ENCODE measurements at regions not wholly inside any gene's neighbourhood (a gene's known extent, or its start where the extent isn't known, plus 50 kb on each side); places are given as distances from the start of the nearest gene placed in this dataset.

- POLR2A ChIA-PET = no interaction called here
Observed at GRCh38 chr12:87074781-87075180, 818.6 kb upstream of the MGAT4C start.

GRCh38 chr12:87066326-87066725 is 810.1 kb upstream of the MGAT4C start:
- CTCF ChIA-PET = no interaction called here
- H3K9me3 Mint-ChIP-seq = peaks cover 2% of the 10 kb centered on the region
- no peaks in the 10 kb centered on the region for H3K36me3 Mint-ChIP-seq (ENCODE audit: low read depth)
- no peaks in the 10 kb centered on the region for H3K27me3 Mint-ChIP-seq
- no peaks in the 10 kb centered on the region for H3K4me1 Mint-ChIP-seq
- no peak for DNase-seq
- H3K4me3 Mint-ChIP-seq = no peak overlapping the region
- POLR2A ChIA-PET = no interaction called here
- H3K27ac Mint-ChIP-seq = no peak overlapping the region

More at GRCh38 chr12:87074781-87075180, 818.6 kb upstream of the MGAT4C start:
- no peaks in the 10 kb centered on the region for H3K36me3 Mint-ChIP-seq (ENCODE audit: low read depth)
- H3K27me3 Mint-ChIP-seq = no peaks in the 10 kb centered on the region
- DNase-seq = no peak
- peaks cover 12% of the 10 kb centered on the region for H3K9me3 Mint-ChIP-seq
- H3K27ac Mint-ChIP-seq = no peak overlapping the region
- CTCF ChIA-PET = no interaction called here
- no peaks in the 10 kb centered on the region for H3K4me1 Mint-ChIP-seq
- no peak overlapping the region for H3K4me3 Mint-ChIP-seq

- Mint-ChIP-seq H3K27ac (no peak overlapping the region), H3K4me1 (no peaks in the 10 kb centered on the region), H3K9me3 (no peaks in the 10 kb centered on the region), H3K27me3 (no peaks in the 10 kb centered on the region), H3K4me3 (no peak overlapping the region), H3K36me3 (ENCODE audit: low read depth) (no peaks in the 10 kb centered on the region)
- no peak for DNase-seq
- POLR2A ChIA-PET = no interaction called here
- CTCF ChIA-PET = no interaction called here
Observed at GRCh38 chr12:87059231-87059630, 803.0 kb upstream of the MGAT4C start.

- no peak overlapping the region for H3K4me3 Mint-ChIP-seq
- H3K27ac Mint-ChIP-seq = no peak overlapping the region
- no peak for DNase-seq
- ChIA-PET POLR2A (no interaction called here), CTCF (no interaction called here)
- no peaks in the 10 kb centered on the region for H3K4me1 Mint-ChIP-seq
- no peaks in the 10 kb centered on the region for H3K27me3 Mint-ChIP-seq
- no peaks in the 10 kb centered on the region for H3K36me3 Mint-ChIP-seq (ENCODE audit: low read depth)
- peaks cover 2% of the 10 kb centered on the region for H3K9me3 Mint-ChIP-seq
Observed at GRCh38 chr12:87054226-87054625, 798.0 kb upstream of the MGAT4C start.

- DNase-seq = no peak
- Mint-ChIP-seq H3K4me3 (no peak overlapping the region), H3K27me3 (no peaks in the 10 kb centered on the region), H3K27ac (no peak overlapping the region), H3K36me3 (ENCODE audit: low read depth) (no peaks in the 10 kb centered on the region), H3K9me3 (peaks cover 2% of the 10 kb centered on the region), H3K4me1 (no peaks in the 10 kb centered on the region)
- ChIA-PET POLR2A (no interaction called here), CTCF (no interaction called here)
Observed at GRCh38 chr12:87051621-87052020, 795.4 kb upstream of the MGAT4C start.

GRCh38 chr12:87047691-87048090 is 791.5 kb upstream of the MGAT4C start:
- Mint-ChIP-seq H3K4me1 (no peaks in the 10 kb centered on the region), H3K9me3 (peaks cover 5% of the 10 kb centered on the region), H3K27ac (no peak overlapping the region), H3K27me3 (no peaks in the 10 kb centered on the region), H3K36me3 (ENCODE audit: low read depth) (no peaks in the 10 kb centered on the region), H3K4me3 (no peak overlapping the region)
- ChIA-PET CTCF (no interaction called here), POLR2A (no interaction called here)
- no peak for DNase-seq

GRCh38 chr12:87039536-87039935 is 783.3 kb upstream of the MGAT4C start:
- no peaks in the 10 kb centered on the region for H3K4me1 Mint-ChIP-seq
- CTCF ChIA-PET = no interaction called here

GRCh38 chr12:87038098-87038497 is 781.9 kb upstream of the MGAT4C start:
- Mint-ChIP-seq H3K4me3 (no peak overlapping the region), H3K4me1 (no peaks in the 10 kb centered on the region), H3K9me3 (no peaks in the 10 kb centered on the region), H3K27ac (no peak overlapping the region), H3K27me3 (no peaks in the 10 kb centered on the region), H3K36me3 (ENCODE audit: low read depth) (no peaks in the 10 kb centered on the region)
- CTCF ChIA-PET = no interaction called here
- POLR2A ChIA-PET = no interaction called here
- DNase-seq = no peak

More at GRCh38 chr12:87039536-87039935, 783.3 kb upstream of the MGAT4C start:
- DNase-seq = no peak
- POLR2A ChIA-PET = no interaction called here
- Mint-ChIP-seq H3K27me3 (no peaks in the 10 kb centered on the region), H3K36me3 (ENCODE audit: low read depth) (no peaks in the 10 kb centered on the region), H3K9me3 (peaks cover 2% of the 10 kb centered on the region), H3K27ac (no peak overlapping the region), H3K4me3 (no peak overlapping the region)

GRCh38 chr12:87025976-87026375 is 769.8 kb upstream of the MGAT4C start:
- ChIA-PET POLR2A (no interaction called here), CTCF (no interaction called here)
- Mint-ChIP-seq H3K4me1 (no peaks in the 10 kb centered on the region), H3K27me3 (no peaks in the 10 kb centered on the region), H3K36me3 (ENCODE audit: low read depth) (no peaks in the 10 kb centered on the region), H3K9me3 (peaks cover 6% of the 10 kb centered on the region), H3K4me3 (no peak overlapping the region), H3K27ac (no peak overlapping the region)
- DNase-seq = no peak

GRCh38 chr12:87021400-87021799 is 765.2 kb upstream of the MGAT4C start:
- ChIA-PET CTCF (no interaction called here), POLR2A (no interaction called here)
- no peaks in the 10 kb centered on the region for H3K36me3 Mint-ChIP-seq (ENCODE audit: low read depth)
- no peak for DNase-seq
- H3K4me3 Mint-ChIP-seq = no peak overlapping the region
- H3K9me3 Mint-ChIP-seq = peaks cover 9% of the 10 kb centered on the region
- H3K27ac Mint-ChIP-seq = no peak overlapping the region
- H3K4me1 Mint-ChIP-seq = no peaks in the 10 kb centered on the region
- H3K27me3 Mint-ChIP-seq = no peaks in the 10 kb centered on the region

GRCh38 chr12:87020071-87020470 is 763.9 kb upstream of the MGAT4C start:
- Mint-ChIP-seq H3K4me1 (no peaks in the 10 kb centered on the region), H3K36me3 (ENCODE audit: low read depth) (no peaks in the 10 kb centered on the region)
- CTCF ChIA-PET = no interaction called here

GRCh38 chr12:87015352-87015751 is 759.2 kb upstream of the MGAT4C start:
- CTCF ChIA-PET = no interaction called here
- Mint-ChIP-seq H3K4me1 (no peaks in the 10 kb centered on the region), H3K9me3 (peaks cover 8% of the 10 kb centered on the region), H3K4me3 (no peak overlapping the region), H3K36me3 (ENCODE audit: low read depth) (no peaks in the 10 kb centered on the region), H3K27ac (no peak overlapping the region), H3K27me3 (no peaks in the 10 kb centered on the region)
- no peak for DNase-seq
- POLR2A ChIA-PET = no interaction called here

More at GRCh38 chr12:87020071-87020470, 763.9 kb upstream of the MGAT4C start:
- DNase-seq = no peak
- Mint-ChIP-seq H3K27me3 (no peaks in the 10 kb centered on the region), H3K4me3 (no peak overlapping the region), H3K9me3 (peaks cover 10% of the 10 kb centered on the region), H3K27ac (no peak overlapping the region)
- POLR2A ChIA-PET = no interaction called here

GRCh38 chr12:87008785-87009384 is 752.7 kb upstream of the MGAT4C start:
- ChIA-PET CTCF (no interaction called here), POLR2A (no interaction called here)
- Mint-ChIP-seq H3K27me3 (no peaks in the 10 kb centered on the region), H3K9me3 (peaks cover 17% of the 10 kb centered on the region), H3K27ac (no peak overlapping the region), H3K4me3 (no peak overlapping the region), H3K4me1 (no peaks in the 10 kb centered on the region), H3K36me3 (ENCODE audit: low read depth) (no peaks in the 10 kb centered on the region)
- no peak for DNase-seq

- no peak overlapping the region for H3K4me3 Mint-ChIP-seq
- H3K27me3 Mint-ChIP-seq = no peaks in the 10 kb centered on the region
- H3K4me1 Mint-ChIP-seq = no peaks in the 10 kb centered on the region
Observed at GRCh38 chr12:87001102-87001501, 744.9 kb upstream of the MGAT4C start.

GRCh38 chr12:86985298-86985697 is 729.1 kb upstream of the MGAT4C start:
- no peak for DNase-seq
- H3K36me3 Mint-ChIP-seq (ENCODE audit: low read depth) = no peaks in the 10 kb centered on the region
- ChIA-PET POLR2A (no interaction called here), CTCF (no interaction called here)
- no peak overlapping the region for H3K4me3 Mint-ChIP-seq
- no peak overlapping the region for H3K27ac Mint-ChIP-seq
- no peaks in the 10 kb centered on the region for H3K27me3 Mint-ChIP-seq
- peaks cover 2% of the 10 kb centered on the region for H3K9me3 Mint-ChIP-seq
- H3K4me1 Mint-ChIP-seq = no peaks in the 10 kb centered on the region

More at GRCh38 chr12:87001102-87001501, 744.9 kb upstream of the MGAT4C start:
- no peak overlapping the region for H3K27ac Mint-ChIP-seq
- no peaks in the 10 kb centered on the region for H3K36me3 Mint-ChIP-seq (ENCODE audit: low read depth)
- H3K9me3 Mint-ChIP-seq = peaks cover 23% of the 10 kb centered on the region
- CTCF ChIA-PET = no interaction called here
- DNase-seq = no peak
- POLR2A ChIA-PET = no interaction called here

All from activated CD4-positive, alpha-beta memory T cell treated with anti-CD3 and anti-CD28 coated beads, Interleukin-2, amount 10 ng/mL, durations not matched to agents 7 days and 5 days (primary cell).